ENCODE measurements at regions not wholly inside any gene's neighbourhood (a gene's known extent, or its start where the extent isn't known, plus 50 kb on each side); places are given as distances from the start of the nearest gene placed in this dataset.

GRCh38 chr3:5694266-5694665 is 506.8 kb downstream of the EDEM1 start:
- Histone ChIP-seq H3K9me3 (ENCODE audit: low read length) (peaks cover 15% of the 10 kb centered on the region; the same call in 1 of the 2 replicates), H3K27ac (ENCODE audit: extremely low read length, insufficient read depth, low read length) (no peak overlapping the region), H3K9ac (ENCODE audit: insufficient read depth, low read depth, low read length) (no peak overlapping the region), H3K4me3 (replicated peaks in 1 of 3; ENCODE audit: insufficient read depth in 1 of 3, low read depth in 2 of 3, low read length in 3 of 3) (no peak overlapping the region), H3K4me2 (ENCODE audit: low read depth, low read length) (no peak overlapping the region), H2AFZ (ENCODE audit: low read length) (no peak overlapping the region), H3K27me3 (ENCODE audit: control insufficient read depth in 1 of 2, insufficient read depth in 2 of 2, low read length in 2 of 2) (no peaks in the 10 kb centered on the region), H3K79me2 (ENCODE audit: insufficient read depth, low read length) (no peaks in the 10 kb centered on the region), H3K4me1 (ENCODE audit: insufficient read depth, low read length) (no peaks in the 10 kb centered on the region), H4K20me1 (ENCODE audit: insufficient read depth, low read length) (no peaks in the 10 kb centered on the region), H3K36me3 (replicated peaks in 1 of 2; ENCODE audit: control insufficient read depth in 1 of 2, insufficient read depth in 2 of 2, low read length in 2 of 2) (no peaks in the 10 kb centered on the region)
- 0% methylated on average over 1 of the region's 1 CpG for WGBS (ENCODE audit: low lambda C conversion rate)
- POLR2A ChIA-PET, result no interaction called here
- ATAC-seq (no peak), FAIRE-seq (no peak), DNase-seq (ENCODE audit: low spot score) (no peak)
- CTCF ChIA-PET (ENCODE audit: low intra/inter-chr PET ratio, low total read pairs), result no interaction called here
- intact Hi-C loops (cut with micrococcal nuclease; ENCODE audit: unreplicated experiment) (no loop called here), in situ Hi-C loops (cut with HindIII; ENCODE audit: extremely low pct_ligation_motif_present, low pct_unique_long_range_greater_than_20kb) (no loop called here)
- no TSS peak for BruUV-seq (replicated peaks)
- no peak for TF ChIP-seq HMG20B (CRISPR knock-in tag; conservative IDR thresholded peaks at IDR 0.05)
- TF ChIP-seq SIN3A (IDR thresholded peaks at IDR 0.05; ENCODE audit: borderline replicate concordance, low read depth, low read length), result no peak
- no peak for TF ChIP-seq POGK (CRISPR knock-in tag; conservative IDR thresholded peaks at IDR 0.05)
- TF ChIP-seq SMAD3 (CRISPR knock-in tag; IDR thresholded peaks at IDR 0.05), result no peak
- no peak for TF ChIP-seq ZNF274 (CRISPR knock-in tag; IDR thresholded peaks at IDR 0.05)
- TF ChIP-seq FOXP4 (CRISPR knock-in tag; IDR thresholded peaks at IDR 0.05), result no peak
- no peak for TF ChIP-seq ZBTB40 (IDR thresholded peaks at IDR 0.05)
- no peak for TF ChIP-seq ZBTB40 (CRISPR knock-in tag; IDR thresholded peaks at IDR 0.05)
- TF ChIP-seq SALL2 (CRISPR knock-in tag; IDR thresholded peaks at IDR 0.05), result no peak
- TF ChIP-seq NRL (CRISPR knock-in tag; IDR thresholded peaks at IDR 0.05; ENCODE audit: borderline replicate concordance), result no peak
- no peak for TF ChIP-seq SRSF1 (optimal IDR thresholded peaks at IDR 0.05; ENCODE audit: low read depth, low read length)
- TF ChIP-seq TFDP2 (CRISPR knock-in tag; IDR thresholded peaks at IDR 0.05), result no peak
